DOHH2 (cell line): ENCODE measurements at regions not wholly inside any gene's neighbourhood (a gene's known extent, or its start where the extent isn't known, plus 50 kb on each side); places are given as distances from the start of the nearest gene placed in this dataset.

Source experiments
- CTCF ChIP-seq: fragments of 200-600 bp; sonication (generic); IDR thresholded peaks from one replicate; pipeline ENCODE4 v1.5.1; 2014; ENCODE audit warnings: antibody characterized with exemption, mild to moderate bottlenecking, low read depth, low read length; ENCODE audit not compliant: poor library complexity, severe bottlenecking
- EZH2phosphoT487 ChIP-seq: fragments of 200-600 bp; sonication (generic); IDR thresholded peaks from 2 replicates; pipeline ENCODE4 v1.6.1; 2017; ENCODE audit warnings: borderline replicate concordance, mild to moderate bottlenecking, antibody characterized with exemption, low read length, moderate library complexity, mixed read lengths

GRCh38 chr18:45151645-45152044, 463.6 kb upstream of the SLC14A2 start:
- no peak for TF ChIP-seq EZH2phosphoT487
- no peak for TF ChIP-seq CTCF
